ENCODE measurements at regions not wholly inside any gene's neighbourhood (a gene's known extent, or its start where the extent isn't known, plus 50 kb on each side); places are given as distances from the start of the nearest gene placed in this dataset.

DNA sequence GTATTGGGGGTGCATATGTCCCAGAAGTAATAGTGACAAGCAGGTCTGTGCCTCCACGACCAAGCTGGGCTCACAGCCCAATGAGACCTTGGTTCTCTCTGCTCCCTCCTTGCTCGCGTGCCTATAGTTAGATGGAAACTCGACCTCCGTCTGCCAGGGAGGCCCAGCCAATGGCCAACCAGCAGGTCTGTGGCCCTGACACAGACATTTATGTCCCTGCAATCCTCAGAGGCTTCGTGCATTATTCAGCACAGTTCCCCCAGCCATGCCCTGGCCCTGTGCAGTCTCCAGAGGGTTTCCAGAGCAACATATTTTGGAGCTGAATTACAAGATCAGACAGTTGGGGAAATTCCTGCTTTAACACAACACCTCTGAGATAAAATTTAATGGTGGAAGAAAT, 105.1 kb downstream of the UQCRFS1 start:
- TF ChIP-seq, protein P1, sequence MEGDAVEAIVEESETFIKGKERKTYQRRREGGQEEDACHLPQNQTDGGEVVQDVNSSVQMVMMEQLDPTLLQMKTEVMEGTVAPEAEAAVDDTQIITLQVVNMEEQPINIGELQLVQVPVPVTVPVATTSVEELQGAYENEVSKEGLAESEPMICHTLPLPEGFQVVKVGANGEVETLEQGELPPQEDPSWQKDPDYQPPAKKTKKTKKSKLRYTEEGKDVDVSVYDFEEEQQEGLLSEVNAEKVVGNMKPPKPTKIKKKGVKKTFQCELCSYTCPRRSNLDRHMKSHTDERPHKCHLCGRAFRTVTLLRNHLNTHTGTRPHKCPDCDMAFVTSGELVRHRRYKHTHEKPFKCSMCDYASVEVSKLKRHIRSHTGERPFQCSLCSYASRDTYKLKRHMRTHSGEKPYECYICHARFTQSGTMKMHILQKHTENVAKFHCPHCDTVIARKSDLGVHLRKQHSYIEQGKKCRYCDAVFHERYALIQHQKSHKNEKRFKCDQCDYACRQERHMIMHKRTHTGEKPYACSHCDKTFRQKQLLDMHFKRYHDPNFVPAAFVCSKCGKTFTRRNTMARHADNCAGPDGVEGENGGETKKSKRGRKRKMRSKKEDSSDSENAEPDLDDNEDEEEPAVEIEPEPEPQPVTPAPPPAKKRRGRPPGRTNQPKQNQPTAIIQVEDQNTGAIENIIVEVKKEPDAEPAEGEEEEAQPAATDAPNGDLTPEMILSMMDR (IDR thresholded peaks at IDR 0.05): no peak
- no peak for TF ChIP-seq POLR2A (IDR thresholded peaks at IDR 0.05)
